Amygdala (tissue), 56 donors: ENCODE measurements at regions not wholly inside any gene's neighbourhood (a gene's known extent, or its start where the extent isn't known, plus 50 kb on each side); places are given as distances from the start of the nearest gene placed in this dataset.
"Not testable (repeated sequence)": the region's sequence is repeated elsewhere in the genome, so short reads cannot be mapped to it uniquely, and the experiment has no call there.

Experiments used
- DNase-seq, 56 donors: peaks; one replicate each; lab custom pipeline; 2025; lab: John Stamatoyannopoulos, UW

DNA sequence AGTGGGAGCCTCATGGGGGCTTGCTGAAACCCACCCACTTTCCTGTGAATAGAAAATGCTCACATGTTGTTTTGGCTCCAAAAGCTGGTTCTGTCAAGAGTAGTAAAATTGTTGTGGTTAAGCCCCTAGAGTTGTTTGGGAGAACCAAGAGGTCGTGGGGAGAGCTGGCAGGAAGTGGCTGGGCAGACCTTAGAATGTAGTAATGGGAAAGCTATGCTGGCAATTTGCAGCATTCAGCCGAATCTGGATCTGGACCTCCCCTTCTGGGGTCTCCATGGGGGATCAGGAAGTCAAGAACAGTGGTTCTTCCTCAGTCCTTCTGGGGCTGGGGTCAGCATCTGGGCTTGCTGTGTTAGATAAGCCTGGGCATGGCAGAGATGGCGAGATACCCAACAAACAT lies 150.6 kb upstream of the TBX3 start:
- no peak for DNase-seq

DNA sequence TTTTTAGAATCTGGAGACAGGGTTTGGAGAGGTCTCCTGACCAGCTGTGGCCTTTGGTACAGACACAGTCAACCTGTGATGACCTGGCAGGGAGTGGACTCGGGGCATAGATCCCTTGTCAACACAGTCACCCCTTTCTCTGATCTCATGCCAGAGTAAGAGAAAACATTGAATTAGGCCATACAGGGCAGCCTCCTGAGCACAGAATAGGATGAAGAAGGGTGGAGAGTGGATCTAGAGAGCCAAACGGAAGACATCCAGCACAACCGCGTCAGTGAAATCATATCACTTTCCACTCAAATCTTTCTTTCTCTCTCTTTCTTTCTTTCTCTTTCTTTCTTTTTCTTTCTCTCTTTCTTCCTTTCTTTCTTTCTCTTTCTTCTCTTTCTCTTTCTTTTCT lies 145.9 kb upstream of the TBX3 start:
- no peak for DNase-seq

DNA sequence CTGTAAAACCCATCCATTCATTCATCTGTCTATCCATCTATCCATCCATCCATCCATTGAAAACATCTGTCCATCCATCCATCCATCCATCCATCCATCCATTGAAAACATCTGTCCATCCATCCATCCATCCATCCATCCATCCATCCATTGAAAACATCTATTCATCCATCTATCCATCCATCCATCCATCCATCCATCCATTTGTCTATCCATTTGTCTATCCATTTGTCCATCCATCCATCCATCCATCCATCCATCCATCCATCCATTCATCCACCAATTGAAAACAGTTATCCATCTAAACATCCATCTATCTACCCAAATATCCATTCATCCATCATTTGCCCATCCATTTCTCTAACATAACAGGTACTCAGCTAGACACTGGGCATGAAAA lies 145.3 kb upstream of the TBX3 start:
- DNase-seq, result not testable (repeated sequence)

DNA sequence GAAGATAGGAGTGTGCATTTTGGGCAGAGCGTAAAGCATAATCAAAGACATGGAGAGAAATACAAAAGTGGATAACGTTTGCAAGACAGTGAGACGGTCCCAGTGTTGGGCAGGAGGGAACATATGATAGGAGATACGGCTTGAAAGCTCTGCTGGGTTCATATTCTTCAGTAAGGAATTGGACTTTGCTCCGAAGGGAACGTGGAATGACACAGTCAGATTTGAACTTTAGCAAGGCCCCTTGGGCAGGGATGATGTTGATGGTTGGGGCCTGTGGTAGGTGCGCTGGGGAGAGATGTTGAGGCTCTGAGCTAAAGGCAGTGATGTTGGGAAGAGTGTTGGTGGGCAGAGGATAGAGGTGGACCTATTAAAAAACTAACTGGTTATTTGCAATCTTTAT lies 143.5 kb upstream of the TBX3 start:
- no peak for DNase-seq

DNA sequence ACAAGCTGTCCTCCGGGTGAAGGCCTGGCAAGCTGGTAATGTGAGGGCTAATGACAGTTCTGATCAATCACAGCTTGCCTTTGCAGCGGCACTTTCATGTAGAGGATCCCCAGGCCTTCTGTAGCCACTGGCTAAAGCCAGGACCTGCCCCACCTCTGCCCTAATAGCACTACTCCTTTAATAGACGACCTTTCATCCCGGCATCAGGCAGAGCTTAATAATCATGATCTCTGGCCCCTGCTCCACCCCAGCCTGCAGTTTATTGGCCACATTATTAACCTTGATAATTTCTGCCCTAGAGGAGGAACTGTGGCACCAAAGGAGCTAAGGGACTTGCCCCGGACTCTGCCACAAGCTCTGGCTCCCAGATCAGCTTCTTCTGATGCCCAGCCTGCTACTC lies 142.3 kb upstream of the TBX3 start:
- no peak for DNase-seq

DNA sequence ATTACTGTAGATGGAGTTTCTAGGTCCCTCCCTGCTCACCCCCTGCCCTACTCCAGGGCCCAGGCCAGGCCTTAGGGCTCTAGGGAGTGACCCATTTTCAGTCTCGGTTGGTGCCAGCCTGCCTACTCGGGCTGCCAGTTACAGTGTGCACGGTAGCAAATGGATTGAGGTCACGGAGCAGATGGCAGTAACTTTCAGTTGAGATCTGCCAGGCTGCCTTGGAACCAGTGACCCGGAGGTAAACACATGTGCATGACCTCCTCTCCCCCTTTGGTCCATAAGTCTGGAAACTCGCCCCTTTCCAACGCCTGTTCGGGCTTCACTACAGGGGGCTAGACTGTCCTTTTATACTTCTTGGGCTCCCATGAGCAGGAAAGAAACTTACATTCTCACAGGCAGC lies 139.7 kb upstream of the TBX3 start:
- DNase-seq, result no peak

DNA sequence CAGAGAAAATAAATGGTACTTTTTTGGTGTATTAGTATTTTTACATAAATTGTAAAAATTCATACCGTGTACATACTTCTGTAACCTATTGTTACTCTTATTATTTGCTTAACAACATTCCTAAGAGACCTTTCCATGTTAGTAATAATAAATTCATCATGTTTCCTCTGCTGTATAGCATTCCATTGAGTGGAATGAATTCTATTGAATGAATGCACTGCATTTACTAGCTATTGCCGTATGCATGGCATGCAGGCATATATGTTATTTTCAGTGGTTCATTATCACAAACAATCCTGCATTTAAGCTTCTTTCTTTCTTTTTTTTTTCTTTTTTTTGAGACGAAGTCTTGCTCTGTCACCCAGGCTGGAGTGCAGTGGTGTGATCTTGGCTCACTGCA lies 137.6 kb upstream of the TBX3 start:
- no peak for DNase-seq

DNA sequence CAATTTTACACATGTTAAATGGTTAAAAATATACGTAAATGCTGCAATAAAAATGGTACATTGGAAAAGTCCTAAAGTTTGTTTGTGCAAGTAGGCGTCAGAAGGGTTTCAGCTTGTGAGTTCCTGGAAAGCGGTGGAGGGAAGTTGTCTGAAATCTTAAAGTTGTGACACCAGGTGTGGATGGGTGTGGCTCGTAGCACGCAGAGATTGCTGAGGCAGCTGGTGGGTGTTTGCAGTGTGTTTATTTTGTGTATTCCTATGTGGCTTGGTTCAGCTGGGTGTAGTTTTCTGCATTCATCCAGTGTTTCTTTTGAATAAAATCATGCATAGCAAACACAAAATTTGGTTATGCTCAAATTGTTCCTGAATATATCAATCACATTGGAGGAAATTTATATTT lies 136.8 kb upstream of the TBX3 start:
- no peak for DNase-seq

DNA sequence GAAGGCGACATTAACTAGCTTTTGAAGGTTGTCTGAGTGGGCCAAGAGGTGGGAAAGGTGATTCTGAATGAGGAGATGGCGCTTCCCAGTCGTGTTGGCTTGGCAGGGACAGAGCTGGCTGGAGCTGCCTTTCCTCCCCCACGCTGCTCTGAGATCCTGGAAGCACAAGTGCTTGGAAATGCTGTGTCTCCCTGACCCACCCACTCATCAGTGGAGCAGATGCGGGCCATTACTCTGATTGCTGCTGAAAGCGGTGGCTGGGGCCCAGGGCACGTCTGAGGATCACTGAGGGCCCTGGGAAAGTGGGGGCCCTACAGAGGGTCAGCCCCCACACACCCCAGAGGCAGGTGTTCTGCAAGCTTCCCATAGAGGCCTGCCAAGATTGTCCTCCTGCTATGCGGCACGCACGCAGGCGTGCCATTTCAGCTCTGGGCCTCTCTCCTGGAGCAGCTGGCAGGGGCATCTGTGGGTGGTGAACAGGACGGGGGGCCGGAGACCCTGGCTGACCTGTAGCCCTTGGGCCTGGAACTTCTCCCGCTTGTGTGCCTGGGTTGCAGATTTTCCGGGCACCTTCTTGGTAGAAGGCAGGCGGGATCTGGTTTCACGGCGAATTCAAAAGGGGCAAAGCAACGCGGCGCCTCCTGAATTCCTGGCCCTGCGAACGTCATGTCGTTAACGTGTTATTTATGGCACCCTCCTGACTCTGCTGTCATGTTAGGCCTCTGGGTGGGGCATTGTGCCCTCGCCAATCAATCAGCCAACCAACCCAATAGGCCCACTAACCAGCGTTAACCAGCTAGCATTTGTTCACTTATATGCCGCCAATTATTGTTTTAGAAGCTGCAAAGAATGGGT lies 133.8 kb upstream of the TBX3 start:
- DNase-seq, result no peak

DNA sequence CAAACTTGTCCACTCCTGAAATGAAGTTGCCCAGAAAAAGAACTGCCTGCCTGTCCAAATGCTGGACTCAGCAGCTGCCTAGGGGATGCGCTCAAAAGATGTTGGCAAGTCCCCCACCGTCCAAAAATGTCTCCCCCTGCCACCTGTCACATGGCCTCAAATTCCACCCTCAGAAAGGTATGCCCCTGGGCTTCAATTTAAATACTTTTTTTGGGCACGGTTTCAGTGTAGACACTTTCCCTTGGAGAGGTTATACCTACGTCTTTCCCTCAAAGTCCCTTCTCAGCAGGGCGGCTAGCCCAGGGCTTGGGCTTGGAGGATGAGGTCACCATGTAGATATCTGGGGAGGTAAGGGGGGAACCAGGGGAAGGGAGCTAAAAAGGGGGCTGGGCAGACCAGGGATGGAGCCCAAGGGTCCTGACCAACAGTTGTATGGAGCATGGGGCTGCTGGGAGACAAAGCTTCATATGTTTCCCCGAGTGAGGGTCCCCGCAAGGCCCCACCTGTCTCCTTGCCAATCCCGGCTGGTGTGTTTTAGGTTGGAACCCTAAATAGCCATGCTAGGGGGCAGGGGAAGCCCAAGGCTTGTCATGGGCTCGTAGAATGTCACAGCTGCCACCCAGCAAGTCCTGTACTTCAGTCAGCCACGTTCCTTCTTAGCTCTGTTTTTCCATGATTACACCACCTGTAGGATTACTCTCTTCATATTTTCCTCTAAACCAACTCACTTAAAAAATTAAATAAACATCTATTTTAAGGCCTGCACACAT lies 131.2 kb upstream of the TBX3 start:
- DNase-seq, result no peak

DNA sequence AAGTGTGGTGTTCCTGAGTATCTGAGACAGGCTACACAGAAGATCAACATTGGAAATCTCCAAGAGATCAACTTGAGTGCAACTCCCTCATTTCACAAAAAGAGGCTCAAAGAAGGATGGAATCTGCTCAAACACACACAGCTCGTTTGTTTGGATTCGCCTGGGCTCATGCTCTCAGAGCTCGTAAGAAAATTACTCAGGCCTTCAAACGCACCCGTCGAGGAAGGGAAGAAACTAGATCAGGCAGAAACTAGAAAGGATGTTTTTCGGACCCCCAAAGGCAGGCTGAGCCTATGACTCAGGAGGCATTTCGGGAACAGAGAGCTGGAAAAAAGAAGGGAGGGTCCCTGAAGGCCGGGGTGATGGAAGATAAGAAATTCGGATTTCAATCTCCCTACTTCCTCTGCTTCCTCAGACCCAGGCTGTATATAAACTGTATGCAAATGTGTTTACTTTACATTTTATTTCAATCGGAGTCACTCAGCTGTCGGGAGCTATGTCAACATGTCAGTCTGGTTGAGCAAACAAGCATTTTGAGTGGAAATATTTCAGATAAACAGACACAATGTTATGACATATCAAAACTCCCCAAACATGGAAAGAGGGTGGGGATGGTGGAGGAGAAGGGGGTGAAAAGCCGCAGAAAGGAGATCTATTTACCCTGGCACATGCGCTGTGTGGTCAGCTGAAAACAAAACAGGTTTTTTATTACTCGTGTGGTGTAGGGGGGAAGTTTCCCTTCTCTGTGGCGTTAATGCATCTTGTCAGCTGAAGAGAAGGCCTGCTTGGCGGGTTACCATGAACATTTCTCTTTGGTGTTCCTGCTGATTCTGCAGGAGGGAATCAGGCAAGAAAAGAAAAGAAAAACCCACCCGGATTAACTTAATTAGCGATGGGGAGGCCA lies 129.1 kb upstream of the TBX3 start:
- DNase-seq, result peak in 10 of 56 donors; percentile 1 to 34 (median 9)

DNA sequence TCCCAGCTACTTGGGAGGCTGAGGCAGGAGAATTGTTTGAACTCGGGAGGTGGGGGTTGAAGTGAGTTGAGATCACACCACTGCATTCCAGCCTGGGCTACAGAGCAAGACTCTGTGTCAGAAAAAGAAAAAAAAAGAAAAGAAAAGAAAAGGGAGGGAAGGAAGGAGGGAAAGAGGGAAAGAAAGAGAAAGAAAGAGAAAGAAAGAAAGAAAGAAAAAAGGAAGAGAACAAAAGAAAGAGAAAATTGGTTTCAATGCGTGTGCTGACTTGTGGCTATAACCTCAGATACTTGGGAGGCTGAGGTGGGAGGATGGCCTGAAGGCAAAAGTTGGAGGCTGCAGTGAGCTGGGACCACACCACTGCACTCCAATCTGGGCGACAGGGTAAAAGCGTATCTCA lies 128.4 kb upstream of the TBX3 start:
- DNase-seq, result no peak

DNA sequence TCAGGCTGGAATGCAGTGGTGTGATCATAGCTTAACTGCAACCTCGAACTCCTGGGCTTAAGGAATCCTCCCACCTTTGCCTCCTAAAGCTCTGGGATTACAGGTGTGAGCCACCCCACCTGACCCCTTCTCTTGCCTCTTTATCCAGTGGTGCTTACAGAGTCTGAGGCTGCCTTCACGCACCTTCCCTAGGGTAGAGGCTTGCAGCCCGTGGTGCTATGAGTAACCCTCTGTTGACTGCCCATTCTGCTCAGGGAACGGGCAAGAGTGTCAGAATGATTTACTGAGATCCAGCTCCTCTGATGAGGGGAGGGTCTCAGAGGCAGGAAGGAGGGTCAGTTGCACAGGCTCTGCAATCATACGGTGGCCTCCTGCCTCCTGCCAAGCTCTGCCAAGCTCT lies 125.1 kb upstream of the TBX3 start:
- no peak for DNase-seq

DNA sequence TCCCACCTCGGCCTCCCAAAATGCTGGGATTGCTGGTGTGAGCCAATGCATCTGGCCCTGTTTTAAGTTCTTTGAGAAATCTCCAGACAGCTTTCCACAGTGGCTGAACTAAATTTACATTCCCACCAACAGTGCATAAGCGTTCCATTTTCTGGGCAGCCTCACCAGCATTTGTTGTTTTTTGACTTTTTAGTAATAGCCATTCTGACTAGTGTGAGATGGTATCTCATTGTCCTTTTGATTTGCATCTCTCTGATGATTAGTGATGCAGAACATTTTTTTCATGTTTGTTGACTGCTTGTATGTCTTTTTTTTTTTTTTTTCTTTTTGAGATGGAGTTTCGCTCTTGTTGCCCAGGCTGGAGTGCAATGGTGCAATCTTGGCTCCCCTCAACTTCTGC lies 117.4 kb upstream of the TBX3 start:
- not testable (repeated sequence) for DNase-seq

DNA sequence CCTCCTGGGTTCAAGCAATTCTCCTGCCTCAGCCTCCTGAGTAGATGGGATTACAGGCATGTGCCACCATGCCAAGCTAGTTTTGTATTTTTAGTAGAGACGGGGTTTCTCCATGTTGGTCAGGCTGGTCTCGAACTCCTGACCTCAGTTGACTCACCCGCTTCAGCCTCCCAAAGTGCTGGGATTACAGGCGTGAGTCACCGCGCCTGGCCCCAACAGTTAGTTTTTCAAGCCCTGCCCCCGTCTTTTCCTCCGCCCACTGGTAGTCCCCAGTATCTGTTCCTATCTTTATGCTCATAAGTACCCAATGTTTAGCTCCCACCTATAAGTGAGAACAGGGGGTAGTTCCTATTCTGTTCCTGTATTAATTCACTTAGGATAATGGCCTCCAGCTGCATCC lies 116.6 kb upstream of the TBX3 start:
- not testable (repeated sequence) for DNase-seq

DNA sequence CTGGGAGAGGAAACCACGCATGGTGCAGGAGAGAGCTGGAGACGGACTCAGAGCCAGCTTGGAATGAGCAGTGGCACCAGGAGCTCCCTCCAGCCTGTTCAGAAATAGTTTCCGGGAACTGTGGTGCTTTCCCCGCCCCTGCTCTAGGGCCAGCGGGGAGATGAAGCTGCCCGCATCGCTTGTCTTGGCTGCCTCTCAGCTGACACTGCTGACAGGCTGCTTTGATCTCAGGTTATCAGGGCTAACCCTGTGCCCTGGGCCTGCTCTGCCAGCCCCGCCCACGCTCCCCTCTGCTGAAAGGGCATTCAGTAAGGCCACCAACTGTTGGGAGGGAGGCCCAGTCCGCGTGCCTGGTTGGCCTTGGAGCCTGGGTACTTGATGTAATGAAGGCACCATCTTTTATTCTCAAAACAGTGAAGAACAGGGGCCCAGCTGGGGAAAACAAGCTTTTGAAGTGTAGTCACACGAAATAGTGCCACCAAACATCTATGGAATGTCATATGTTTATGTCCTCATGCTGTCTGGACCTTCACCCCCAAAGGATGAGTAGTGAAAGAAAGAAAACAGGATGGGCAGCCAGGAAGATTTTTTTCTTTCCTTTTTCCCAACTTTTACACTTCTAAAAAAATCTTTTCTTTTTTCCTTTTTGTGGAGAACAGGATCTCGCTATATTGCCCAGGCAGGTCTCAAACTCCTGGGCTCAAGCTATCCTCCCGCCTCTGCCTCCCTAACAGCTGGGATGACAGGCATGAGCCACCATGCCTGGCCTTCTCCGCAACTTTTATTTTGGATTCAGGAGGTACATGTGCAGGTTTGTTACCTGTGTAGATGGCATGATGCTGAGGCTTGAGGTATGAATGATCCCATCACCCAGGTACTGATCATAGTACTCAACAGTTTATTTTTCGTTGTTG lies 115.9 kb upstream of the TBX3 start:
- DNase-seq, result peak in 5 of 56 donors; percentile 1 to 23 (median 2)

DNA sequence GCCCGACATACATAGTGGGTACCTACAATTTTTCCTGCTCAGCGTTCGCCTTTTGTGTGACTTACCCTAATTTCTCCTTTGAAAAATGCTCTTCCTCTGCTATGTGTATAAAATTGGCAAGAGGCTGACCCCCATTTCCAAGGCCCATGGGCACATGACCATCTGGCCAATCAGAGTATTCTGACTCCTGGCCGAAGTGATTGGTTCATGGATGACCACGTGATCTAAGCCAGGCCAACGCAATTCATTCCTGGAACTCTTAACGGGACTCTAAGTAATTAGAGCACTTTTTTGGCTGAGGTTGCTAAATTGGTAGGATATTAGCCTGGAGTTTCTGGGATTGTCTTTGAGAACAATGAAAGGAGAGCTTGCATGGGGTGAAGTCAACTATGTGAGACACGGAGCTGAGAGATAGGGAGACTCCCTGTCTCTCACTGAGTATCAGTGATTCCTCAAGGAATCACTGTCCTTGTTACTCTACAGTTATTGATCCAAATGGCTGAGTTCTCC lies 110.1 kb upstream of the TBX3 start:
- no peak for DNase-seq

DNA sequence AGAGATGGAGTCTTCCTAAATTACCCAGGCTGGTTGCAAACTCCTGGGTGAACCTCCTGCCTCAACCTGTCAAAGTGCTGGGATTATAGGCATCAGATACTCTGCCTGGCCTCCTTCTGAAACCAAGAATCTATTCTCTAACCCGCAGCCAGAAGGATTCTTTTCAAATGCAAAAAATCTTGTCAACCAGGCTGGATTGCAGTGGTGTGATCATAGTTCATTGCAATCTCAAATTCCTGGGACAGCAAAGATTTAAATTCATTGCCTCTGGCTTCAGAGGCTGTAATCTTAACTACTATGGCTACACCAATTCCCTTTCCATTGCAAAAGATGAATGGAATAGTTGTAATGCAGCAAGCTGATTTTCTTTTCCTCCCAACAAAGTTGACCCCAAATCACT lies 106.3 kb upstream of the TBX3 start:
- DNase-seq, result no peak

DNA sequence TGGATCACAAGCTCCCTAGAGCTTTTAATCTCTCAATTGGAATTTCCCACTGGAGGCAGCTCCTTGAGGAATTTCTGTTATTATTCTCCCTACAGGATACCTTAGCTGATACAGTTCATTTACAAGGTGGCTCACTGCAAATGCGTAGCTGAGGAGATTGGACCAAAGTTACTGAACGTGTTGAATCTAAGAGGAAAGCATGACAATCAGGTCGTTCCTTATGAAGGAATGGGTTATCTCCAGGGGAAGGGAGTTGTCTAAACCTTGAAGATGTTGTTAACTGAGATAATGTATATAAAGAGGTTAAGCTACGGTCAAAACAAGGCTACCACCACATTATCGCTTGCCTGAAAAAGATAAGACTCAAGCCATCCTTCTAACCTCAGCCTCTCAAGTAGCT lies 105.8 kb upstream of the TBX3 start:
- DNase-seq, result no peak

DNA sequence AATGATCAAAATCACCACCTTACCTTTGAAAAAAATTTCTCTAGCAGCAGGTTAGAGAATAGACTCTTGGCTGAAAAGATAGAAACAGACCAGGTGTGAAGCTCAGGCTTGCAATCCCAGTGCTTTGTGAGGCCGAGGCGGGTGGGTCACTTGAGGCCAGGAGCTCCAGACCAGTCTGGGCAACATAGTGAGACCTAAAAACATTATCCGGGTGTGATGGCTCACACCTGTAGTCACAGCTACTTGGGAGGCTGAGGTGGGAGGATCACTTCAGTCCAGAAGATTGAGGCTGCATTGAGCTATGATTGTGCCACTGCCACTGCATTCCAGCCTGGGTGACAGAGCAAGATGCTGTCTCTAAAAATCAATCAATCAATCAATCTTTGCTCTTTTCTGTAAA lies 105.3 kb upstream of the TBX3 start:
- no peak for DNase-seq
